ENCODE measurements at regions not wholly inside any gene's neighbourhood (a gene's known extent, or its start where the extent isn't known, plus 50 kb on each side); places are given as distances from the start of the nearest gene placed in this dataset.

DNA sequence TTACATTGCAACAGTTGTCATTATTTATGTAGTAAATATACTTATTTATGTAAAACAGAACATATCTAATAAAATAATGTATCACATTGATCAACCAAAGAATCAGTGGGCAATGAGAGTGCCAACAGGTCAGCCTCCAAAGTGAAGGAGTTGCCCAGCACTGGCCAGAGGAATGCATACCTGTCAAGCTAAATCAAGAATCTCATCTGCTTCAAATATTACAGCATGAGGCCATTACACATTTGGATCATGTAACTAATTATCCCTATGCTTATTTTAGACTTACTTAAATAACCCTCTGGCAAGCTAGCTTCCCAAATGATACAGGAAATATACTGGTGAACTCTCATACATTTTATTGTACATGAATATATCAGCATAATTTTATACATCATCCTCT is 1211.7 kb upstream of the ACVR2A start:
- no peak for FAIRE-seq

DNA sequence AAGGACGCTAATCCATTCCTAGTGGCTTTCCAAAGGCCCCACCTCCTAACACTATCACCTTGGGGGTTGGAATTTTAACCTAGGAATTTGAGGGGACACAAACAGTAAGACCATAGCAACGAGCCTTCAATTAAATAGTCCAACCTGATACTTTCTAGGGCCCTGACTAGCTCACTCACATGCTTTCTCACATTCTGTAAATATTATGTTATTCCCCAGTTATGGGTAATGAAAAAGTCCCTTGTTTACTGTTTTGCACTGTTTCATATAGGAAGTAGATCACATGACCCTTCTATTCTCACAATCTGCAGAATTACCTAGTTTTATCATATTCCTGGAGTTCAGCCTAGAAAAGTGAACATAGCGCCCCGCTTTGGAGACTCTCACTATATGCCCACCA is 1212.1 kb upstream of the ACVR2A start:
- no peak for FAIRE-seq

GRCh38 chr2:146624430-146625160 is 1220.2 kb upstream of the ACVR2A start:
- FAIRE-seq: no peak

GRCh38 chr2:146623771-146624170 is 1221.1 kb upstream of the ACVR2A start:
- no peak for FAIRE-seq

DNA sequence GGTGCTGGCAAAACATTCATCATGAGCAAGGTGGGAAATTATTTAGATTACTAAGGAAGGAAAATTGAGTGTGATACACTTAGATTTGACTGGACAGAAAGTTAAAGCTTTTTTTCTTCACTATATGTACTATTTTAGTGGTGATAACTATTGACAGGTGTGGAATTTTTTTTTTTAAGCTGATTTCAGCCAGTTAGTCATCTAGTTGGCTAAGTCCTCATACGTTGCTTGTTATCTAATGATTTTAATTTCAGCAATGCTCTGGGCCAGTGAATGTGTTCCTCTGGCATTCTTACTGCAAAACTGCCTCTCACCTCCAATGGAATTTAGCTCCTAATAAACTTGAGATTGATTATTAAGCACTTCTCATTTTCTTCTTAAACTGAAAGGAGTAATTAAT is 1223.2 kb upstream of the ACVR2A start:
- no peak for FAIRE-seq

- FAIRE-seq: no peak
These were observed 1229.1 kb upstream of the ACVR2A start for GRCh38 chr2:146615778-146616177.

GRCh38 chr2:146608490-146608889 is 1236.3 kb upstream of the ACVR2A start:
- no peak for FAIRE-seq

GRCh38 chr2:146604521-146604920 is 1240.3 kb upstream of the ACVR2A start:
- no peak for FAIRE-seq

DNA sequence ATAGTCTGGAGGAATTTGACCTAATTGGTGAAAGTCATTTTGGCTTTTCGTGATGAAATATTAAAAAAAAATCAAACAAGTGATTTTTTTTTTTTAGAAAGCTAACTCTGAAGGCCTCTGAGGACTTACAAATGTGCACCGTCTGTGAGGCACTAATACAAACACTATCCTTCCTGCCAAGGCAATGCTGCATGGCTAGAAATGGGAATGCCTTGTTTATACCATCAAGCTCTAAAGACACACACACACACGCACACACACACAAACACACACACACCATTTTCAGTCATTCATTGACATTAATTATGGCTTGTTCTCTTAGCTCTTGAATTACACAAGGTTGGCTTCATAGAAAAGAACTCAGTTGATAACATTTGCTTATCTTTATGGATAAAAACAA is 1242.0 kb upstream of the ACVR2A start:
- no peak for FAIRE-seq

DNA sequence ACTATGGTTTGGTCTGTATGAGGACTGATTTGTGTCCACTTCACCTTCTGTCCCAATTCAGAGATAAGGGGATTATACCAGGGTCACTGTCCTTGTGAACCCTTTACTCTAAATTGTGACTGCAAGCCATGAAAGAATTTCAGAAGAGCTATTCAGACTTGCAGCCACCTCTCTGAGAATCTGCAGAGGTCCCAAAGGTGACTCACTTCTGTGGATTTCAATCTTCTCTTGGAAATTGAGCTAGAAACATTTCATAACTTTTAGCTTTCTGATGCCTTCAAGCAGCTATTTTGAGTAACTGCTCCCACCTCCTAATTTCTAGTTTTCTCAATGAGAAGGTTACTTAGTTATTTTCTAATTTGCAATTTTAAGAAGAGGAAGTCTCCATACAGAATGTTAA is 1242.4 kb upstream of the ACVR2A start:
- FAIRE-seq: no peak

DNA sequence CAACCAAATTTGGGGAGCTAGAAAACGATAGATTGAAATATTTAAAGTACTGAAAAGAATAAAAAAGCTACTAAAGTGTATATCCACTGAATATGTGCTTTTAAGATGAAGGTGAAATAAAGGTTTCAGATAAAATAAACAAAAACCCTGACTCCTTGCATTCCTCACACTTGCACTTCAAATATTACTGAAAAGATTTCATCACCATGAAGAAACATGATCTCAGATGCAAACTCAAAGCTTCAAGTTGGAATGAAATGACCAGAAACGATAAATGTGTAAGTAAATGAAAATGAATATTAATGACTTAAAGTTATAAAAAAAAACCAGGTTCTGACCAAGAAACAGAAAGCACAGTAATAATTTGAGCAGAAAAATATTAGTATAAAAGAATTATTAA is 1246.0 kb upstream of the ACVR2A start:
- no peak for FAIRE-seq

DNA sequence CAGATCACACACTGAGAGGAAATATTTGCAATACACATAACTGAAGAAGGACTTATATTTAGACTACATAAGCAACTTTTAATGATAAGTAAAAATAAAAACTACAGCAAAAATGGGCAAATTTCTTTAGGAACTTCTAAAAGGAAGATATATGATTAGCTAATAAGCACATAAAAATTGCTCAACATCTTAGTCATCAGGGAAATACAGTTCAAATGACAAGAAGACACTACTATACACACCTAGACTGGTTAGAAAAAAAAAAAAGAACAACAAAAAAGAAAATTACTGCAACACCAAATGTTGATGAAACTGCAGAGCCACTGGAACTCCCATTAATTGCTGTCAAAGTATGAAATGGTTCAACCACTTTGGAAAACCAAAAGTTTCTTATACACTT is 1247.5 kb upstream of the ACVR2A start:
- no peak for FAIRE-seq

DNA sequence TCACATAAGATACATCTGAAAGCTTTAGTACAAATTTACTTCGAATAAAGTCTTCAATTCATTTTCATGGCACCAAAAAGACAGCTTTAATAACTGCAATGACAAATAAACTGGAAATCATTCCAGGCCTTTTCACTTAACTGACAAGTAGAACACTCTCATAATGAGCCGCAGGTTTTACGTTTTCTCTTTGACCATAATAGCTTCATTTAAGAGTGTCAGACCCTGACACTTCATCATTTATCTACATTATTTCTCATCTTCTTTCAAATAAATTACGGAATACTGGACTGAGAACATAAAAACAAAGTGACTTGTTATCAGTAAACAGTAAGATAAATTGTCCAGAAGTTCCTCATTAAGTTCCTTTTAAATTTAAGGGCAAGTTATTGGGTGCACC is 1252.9 kb upstream of the ACVR2A start:
- no peak for FAIRE-seq

DNA sequence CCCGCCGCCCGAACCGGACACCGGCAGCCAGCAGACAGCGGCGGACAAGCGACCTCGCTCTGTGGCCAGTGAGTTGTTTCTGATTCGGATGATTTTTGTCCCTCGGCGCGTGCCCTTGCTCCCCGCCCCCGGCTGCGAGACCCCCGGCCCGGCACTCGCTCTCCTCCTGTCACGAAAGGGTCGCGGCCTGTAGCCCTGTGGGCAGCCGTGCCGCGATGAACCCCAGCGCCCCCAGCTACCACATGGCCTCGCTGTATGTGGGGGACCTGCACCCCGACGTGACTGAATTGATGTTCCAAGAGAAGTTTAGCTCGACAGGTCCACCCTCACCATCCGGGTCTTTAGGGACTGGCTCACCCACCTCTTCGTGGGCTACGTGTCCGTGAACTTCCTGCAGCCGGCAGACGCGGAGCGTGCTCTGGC is 1257.5 kb upstream of the ACVR2A start:
- no peak for FAIRE-seq

DNA sequence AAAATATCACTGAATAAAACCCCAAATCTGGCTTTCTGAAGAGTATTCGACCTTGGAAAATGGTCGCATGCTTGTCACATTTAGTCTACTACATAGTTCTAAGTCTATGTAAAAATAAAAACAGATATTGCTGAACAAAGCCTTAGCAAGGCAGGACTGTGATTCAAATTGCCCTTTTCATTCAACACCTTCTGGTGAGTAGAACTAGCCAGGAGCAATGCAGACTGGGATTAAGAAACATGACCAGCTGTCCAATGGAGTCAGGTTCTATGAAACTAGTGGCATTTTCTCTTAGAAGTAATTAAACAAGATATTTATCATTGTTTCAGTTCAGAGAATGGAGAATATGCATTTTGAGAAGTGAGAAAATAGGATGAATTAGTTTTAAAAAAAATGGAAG is 1260.5 kb upstream of the ACVR2A start:
- FAIRE-seq: no peak

- FAIRE-seq: no peak
These were observed 1265.5 kb upstream of the ACVR2A start for GRCh38 chr2:146579147-146579930.

DNA sequence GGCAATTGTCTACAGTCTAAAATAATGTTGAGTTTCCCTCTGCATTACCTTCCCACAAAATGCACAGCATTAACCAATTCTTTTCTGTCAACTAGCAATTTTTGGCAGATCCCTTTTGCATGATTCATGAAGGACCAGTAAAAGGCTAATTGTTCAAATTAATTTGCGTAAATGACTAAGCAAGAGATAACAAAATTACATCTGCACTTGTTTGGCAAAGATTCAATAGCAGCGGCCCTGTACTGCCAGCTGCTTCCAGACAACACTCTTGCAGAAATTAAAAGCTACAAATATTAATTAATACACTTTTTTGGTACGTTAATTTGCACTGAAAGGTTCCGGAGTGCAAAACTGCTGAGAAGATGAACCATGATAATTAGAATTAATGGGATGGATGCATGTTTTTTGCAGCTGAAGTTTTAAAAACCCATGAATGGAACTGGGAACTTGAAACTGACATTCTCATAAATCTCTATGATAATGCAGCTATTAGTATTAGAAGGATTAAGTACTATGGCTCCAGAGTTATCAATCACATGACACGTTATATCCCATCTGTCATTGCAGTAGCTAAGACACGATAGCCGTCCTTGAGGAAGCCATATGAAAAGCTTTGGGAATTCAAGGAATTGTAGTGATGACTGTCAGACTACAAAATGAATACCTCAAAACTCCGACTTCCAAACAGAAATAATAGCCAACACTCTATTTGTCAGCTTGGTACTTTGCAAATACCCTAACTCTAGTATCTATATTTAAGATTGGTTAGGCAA is 1268.3 kb upstream of the ACVR2A start:
- no peak for FAIRE-seq

DNA sequence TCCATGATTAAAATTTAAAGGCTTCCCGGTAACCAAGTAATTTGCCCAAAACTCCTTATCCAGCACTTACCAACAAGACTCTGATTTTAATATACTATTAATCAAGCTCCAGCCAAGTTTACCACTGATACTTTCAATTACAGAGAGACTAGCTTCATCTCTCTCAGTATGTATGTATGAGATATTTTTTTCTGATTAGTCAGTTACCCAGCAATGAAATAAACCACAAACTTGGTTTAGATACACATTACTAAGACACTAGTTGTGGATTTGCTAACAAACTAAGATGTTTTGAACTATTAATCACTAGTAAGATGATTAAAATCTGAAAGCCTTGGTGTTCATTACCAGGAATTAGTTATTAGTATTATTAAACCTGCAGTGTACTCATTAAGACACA is 1272.2 kb upstream of the ACVR2A start:
- FAIRE-seq: no peak

DNA sequence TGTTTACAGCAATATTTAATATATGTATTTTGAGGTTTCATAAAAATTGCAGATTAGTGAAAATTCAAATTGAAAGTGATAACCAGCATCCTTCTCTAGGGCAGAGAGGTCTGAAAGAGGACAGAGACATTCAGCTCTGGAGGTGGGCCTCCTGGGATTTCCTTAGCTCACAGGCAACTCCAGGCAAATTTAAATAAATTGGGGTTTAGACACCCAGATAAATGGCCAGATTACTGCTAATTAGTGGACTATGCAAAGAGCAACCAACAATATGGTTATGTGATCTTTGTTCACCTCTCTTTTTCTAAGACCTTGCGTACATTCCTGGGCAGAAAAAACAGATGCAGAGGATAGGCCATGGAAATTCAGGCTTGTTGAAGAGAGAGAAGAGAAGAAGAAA is 1282.8 kb upstream of the ACVR2A start:
- FAIRE-seq: no peak

GRCh38 chr2:146547236-146547635 is 1297.6 kb upstream of the ACVR2A start:
- no peak for FAIRE-seq

DNA sequence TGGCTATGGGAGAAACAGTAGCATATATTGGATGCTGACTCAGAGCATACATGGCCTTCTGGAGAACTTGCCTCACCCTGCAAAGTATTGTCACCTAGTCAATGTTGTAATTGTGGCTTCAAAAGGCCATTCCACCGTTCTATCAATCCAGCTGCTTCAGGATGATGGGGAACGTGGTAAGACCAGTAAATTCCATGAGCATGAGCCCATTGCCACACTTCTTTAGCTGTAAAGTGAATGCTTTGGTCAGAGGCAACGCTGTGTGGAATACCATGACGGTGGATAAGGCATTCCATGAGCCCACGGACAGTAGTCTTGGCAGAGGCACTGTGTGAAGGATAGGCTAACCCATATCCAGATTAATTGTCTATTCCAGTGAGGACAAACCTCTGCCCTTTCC is 1300.1 kb upstream of the ACVR2A start:
- FAIRE-seq: no peak

DNA sequence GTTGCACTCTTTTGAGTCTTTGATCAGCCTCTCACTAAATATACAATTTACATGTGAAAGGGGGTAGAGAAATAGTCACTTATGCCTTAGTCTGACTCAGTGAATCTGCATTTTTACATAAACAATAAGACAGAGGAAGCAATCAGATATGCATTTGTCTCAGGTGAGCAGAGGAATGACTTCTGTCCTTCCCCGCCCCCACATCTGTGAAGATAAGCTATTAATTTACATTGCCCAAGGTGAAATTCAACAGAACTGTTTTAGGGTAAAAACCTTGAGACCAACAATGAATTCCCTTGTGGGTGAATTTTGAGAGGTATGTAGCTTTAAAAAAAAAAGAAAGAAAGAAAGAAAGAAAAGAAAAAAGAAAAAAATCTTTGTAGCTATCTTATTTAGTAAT is 1302.9 kb upstream of the ACVR2A start:
- no peak for FAIRE-seq

GRCh38 chr2:146540271-146540932 is 1304.4 kb upstream of the ACVR2A start:
- FAIRE-seq: no peak

All from islet of Langerhans (tissue), 1 donor.